ENCODE measurements at regions not wholly inside any gene's neighbourhood (a gene's known extent, or its start where the extent isn't known, plus 50 kb on each side); places are given as distances from the start of the nearest gene placed in this dataset.

DNA sequence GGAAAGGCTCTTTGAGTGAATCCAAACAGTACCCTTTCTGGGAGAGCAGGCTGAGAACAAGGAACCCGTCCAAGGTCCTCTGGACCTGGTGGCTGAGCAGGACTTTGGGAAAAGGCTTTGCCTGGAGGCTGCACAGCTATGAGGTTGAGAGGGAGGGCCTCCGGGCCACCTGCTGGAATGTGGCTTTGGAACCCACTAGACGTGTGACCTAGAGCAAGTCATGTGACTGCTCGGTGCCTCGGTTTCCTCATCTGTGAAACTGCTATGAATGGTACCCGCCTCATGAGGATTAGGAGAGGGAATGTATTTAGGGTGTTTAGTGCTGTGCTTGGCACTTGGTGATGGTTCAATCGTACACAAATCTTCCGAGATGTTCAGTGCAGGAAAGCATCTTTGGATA, 50.4 kb downstream of the HAPSTR1 start:
- Histone ChIP-seq H3K79me2 (ENCODE audit: insufficient read depth) (no peaks in the 10 kb centered on the region), H3K27ac (no peak overlapping the region), H3K4me2 (ENCODE audit: unreplicated experiment) (no peak overlapping the region), H3K27me3 (replicated peaks; ENCODE audit: insufficient read depth) (no peaks in the 10 kb centered on the region), H3K4me1 (ENCODE audit: insufficient read depth) (no peaks in the 10 kb centered on the region), H3K9ac (no peak overlapping the region), H2AFZ (no peak overlapping the region), H3K4me3 (no peak overlapping the region), H3K9me3 (ENCODE audit: low read depth) (no peaks in the 10 kb centered on the region), H4K20me1 (ENCODE audit: insufficient read depth) (no peaks in the 10 kb centered on the region), H3K36me3 (ENCODE audit: low read depth) (no peaks in the 10 kb centered on the region), H3K9me2 (ENCODE audit: insufficient read depth) (no peaks in the 10 kb centered on the region), H3F3A (ENCODE audit: insufficient read depth) (no peaks in the 10 kb centered on the region)
- TF ChIP-seq EZH2 (IDR thresholded peaks at IDR 0.05; ENCODE audit: insufficient read depth, poor library complexity, severe bottlenecking) (no peak), EZH2phosphoT487 (IDR thresholded peaks at IDR 0.05; ENCODE audit: insufficient read depth, low read depth) (no peak)
- in situ Hi-C loops (cut with MboI) = loop anchor here (10.0 to 25.0 kb wide), 2 partner anchors 1043 to 1595 kb away; partner anchors contain the start of genes GRIN2A and NUBP1
- WGBS, 2 experiments (ENCODE audit: low coverage in 1 of 2, low lambda C conversion rate in 2 of 2, missing lambda C conversion rate in 2 of 2) = 94 to 98% methylated on average over 8 of the region's 8 CpGs
- no peak for DNase-seq

DNA sequence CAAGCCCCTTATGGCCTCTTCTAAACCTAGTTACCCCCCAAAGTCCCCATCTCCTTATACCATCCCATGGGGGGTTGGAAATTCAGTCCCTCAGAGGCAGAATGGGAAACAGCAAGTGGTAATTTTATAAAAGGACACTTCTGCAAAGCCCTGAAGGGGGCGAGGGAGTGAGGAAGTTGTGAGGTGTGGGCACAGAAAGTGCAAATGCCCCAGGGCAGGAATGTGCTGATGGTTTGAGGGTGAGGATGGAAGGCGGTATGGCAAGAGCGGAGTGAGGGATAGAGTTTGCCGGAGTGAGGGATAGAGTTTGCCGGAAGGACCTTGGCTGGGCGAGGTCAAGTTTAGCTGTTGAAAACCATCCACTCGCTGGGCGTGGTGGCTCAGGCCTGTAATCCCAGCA, 52.7 kb downstream of the HAPSTR1 start:
- H3K4me3 ChIP-seq = no peak overlapping the region
- no peak overlapping the region for H2AFZ ChIP-seq
- no peaks in the 10 kb centered on the region for H3K9me3 ChIP-seq (ENCODE audit: low read depth)
- no peaks in the 10 kb centered on the region for H3K4me1 ChIP-seq (ENCODE audit: insufficient read depth)
- no peaks in the 10 kb centered on the region for H3F3A ChIP-seq (ENCODE audit: insufficient read depth)
- H4K20me1 ChIP-seq (ENCODE audit: insufficient read depth) = no peaks in the 10 kb centered on the region
- no peak overlapping the region for H3K27ac ChIP-seq
- H3K79me2 ChIP-seq (ENCODE audit: insufficient read depth) = no peaks in the 10 kb centered on the region
- no peaks in the 10 kb centered on the region for H3K27me3 ChIP-seq (replicated peaks; ENCODE audit: insufficient read depth)
- no peak for TF ChIP-seq EZH2phosphoT487 (IDR thresholded peaks at IDR 0.05; ENCODE audit: insufficient read depth, low read depth)
- no peak for TF ChIP-seq EZH2 (IDR thresholded peaks at IDR 0.05; ENCODE audit: insufficient read depth, poor library complexity, severe bottlenecking)
- in situ Hi-C loops (cut with MboI) = loop anchor here (10.0 to 25.0 kb wide), 2 partner anchors 1041 to 1593 kb away; partner anchors contain the start of genes GRIN2A and NUBP1
- H3K9ac ChIP-seq = no peak overlapping the region
- WGBS, 2 experiments (ENCODE audit: low coverage in 1 of 2, low lambda C conversion rate in 2 of 2, missing lambda C conversion rate in 2 of 2) = 98% methylated on average over 8 of the region's 8 CpGs
- H3K9me2 ChIP-seq (ENCODE audit: insufficient read depth) = no peaks in the 10 kb centered on the region
- no peak overlapping the region for H3K4me2 ChIP-seq (ENCODE audit: unreplicated experiment)
- H3K36me3 ChIP-seq (ENCODE audit: low read depth) = no peaks in the 10 kb centered on the region
- DNase-seq = no peak

DNA sequence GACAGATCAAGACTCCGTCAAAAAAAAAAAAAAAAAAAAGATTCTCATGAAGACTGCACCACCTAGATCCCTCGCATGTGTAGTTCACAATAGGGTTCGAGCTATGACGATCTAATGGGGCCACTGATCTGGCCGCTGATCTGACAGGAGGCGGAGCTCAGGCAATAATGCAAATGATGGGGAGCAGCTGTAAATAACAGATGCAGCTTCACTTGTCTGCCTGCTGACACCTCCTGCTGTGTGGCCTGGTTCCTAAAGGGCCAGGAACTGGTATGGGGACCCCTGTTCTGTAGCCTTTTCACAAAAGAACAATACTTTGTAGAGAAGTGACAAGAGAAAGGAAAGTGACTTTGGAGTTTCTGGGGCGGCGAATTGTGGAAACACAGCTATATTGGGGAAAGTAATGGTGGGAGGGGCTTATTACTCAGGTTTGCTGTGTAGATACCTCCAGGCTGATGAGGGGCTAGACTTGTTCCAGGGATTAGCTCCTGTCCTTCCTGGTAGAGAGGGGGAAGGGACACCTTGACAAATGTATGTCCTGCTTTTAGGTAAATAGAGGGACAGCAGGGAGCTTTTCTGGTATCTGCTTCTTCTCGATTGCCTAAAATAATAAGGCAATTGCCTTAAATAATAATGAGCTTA, 57.1 kb downstream of the HAPSTR1 start:
- Histone ChIP-seq H4K20me1 (ENCODE audit: insufficient read depth) (no peaks in the 10 kb centered on the region), H3K9me2 (ENCODE audit: insufficient read depth) (no peaks in the 10 kb centered on the region), H3K4me1 (ENCODE audit: insufficient read depth) (no peaks in the 10 kb centered on the region), H3K36me3 (ENCODE audit: low read depth) (no peaks in the 10 kb centered on the region), H2AFZ (no peak overlapping the region), H3K4me2 (ENCODE audit: unreplicated experiment) (no peak overlapping the region), H3K9me3 (ENCODE audit: low read depth) (no peaks in the 10 kb centered on the region), H3K27me3 (replicated peaks; ENCODE audit: insufficient read depth) (no peaks in the 10 kb centered on the region), H3K9ac (no peak overlapping the region), H3K27ac (no peak overlapping the region), H3K4me3 (no peak overlapping the region), H3K79me2 (ENCODE audit: insufficient read depth) (no peaks in the 10 kb centered on the region), H3F3A (ENCODE audit: insufficient read depth) (no peaks in the 10 kb centered on the region)
- 68 to 73% methylated on average over 9 of the region's 9 CpGs for WGBS, 2 experiments (ENCODE audit: low coverage in 1 of 2, low lambda C conversion rate in 2 of 2, missing lambda C conversion rate in 2 of 2)
- TF ChIP-seq EZH2 (IDR thresholded peaks at IDR 0.05; ENCODE audit: insufficient read depth, poor library complexity, severe bottlenecking) (no peak), EZH2phosphoT487 (IDR thresholded peaks at IDR 0.05; ENCODE audit: insufficient read depth, low read depth) (no peak)
- in situ Hi-C loops (cut with MboI) = loop anchor here (10.0 to 25.0 kb wide), 2 partner anchors 1036 to 1589 kb away; partner anchors contain the start of genes GRIN2A and NUBP1
- no peak for DNase-seq

- Histone ChIP-seq H3K36me3 (ENCODE audit: low read depth) (no peaks in the 10 kb centered on the region), H3K4me3 (no peak overlapping the region), H2AFZ (no peak overlapping the region), H3K4me2 (ENCODE audit: unreplicated experiment) (no peak overlapping the region), H3K9ac (no peak overlapping the region), H3F3A (ENCODE audit: insufficient read depth) (no peaks in the 10 kb centered on the region), H3K4me1 (ENCODE audit: insufficient read depth) (no peaks in the 10 kb centered on the region), H4K20me1 (ENCODE audit: insufficient read depth) (no peaks in the 10 kb centered on the region), H3K9me3 (ENCODE audit: low read depth) (no peaks in the 10 kb centered on the region), H3K79me2 (ENCODE audit: insufficient read depth) (no peaks in the 10 kb centered on the region), H3K27me3 (replicated peaks; ENCODE audit: insufficient read depth) (no peaks in the 10 kb centered on the region), H3K27ac (no peak overlapping the region), H3K9me2 (ENCODE audit: insufficient read depth) (no peaks in the 10 kb centered on the region)
- in situ Hi-C loops (cut with MboI) = no loop called here
- TF ChIP-seq EZH2 (IDR thresholded peaks at IDR 0.05; ENCODE audit: insufficient read depth, poor library complexity, severe bottlenecking) (no peak), EZH2phosphoT487 (IDR thresholded peaks at IDR 0.05; ENCODE audit: insufficient read depth, low read depth) (no peak)
- WGBS, 2 experiments (ENCODE audit: low coverage in 1 of 2, low lambda C conversion rate in 2 of 2, missing lambda C conversion rate in 2 of 2) = 96 to 97% methylated on average over 5 of the region's 5 CpGs
- DNase-seq = no peak
Observed at GRCh38 chr16:9151074-9151473, 59.6 kb downstream of the HAPSTR1 start.
